K562 (cell line): ENCODE measurements at regions not wholly inside any gene's neighbourhood (a gene's known extent, or its start where the extent isn't known, plus 50 kb on each side); places are given as distances from the start of the nearest gene placed in this dataset.

ENCODE experiments used
- BACH1 ChIP-seq: fragments of 200-800 bp; sonication (Bioruptor generic); IDR thresholded peaks from 2 replicates; pipeline ENCODE4 v1.6.1; 2016; ENCODE audit warnings: missing genetic modification characterization, missing compliant biosample characterization
- BCOR ChIP-seq: fragments of 450-650 bp; IDR thresholded peaks from 2 replicates; pipeline ENCODE4 v1.6.1; 2016
- CBFA2T2 ChIP-seq: fragments of 450-650 bp; conservative IDR thresholded peaks from 2 replicates; pipeline ENCODE4 v1.6.1; 2017; ENCODE audit warnings: mild to moderate bottlenecking
- DIDO1 ChIP-seq: fragments of 450-650 bp; IDR thresholded peaks from 2 replicates; pipeline ENCODE4 v1.6.1; 2016; ENCODE audit warnings: low read depth, missing biosample characterization, missing genetic modification characterization
- KDM2B ChIP-seq: fragments of 250-450 bp; sonication (Bioruptor Pico); IDR thresholded peaks from 2 replicates; pipeline ENCODE4 v1.8.0; 2021; ENCODE audit warnings: mild to moderate bottlenecking, moderate library complexity
- KLF6 ChIP-seq: fragments of 250-450 bp; sonication (Bioruptor Pico); IDR thresholded peaks from 2 replicates; pipeline ENCODE4 v1.4.0; 2020; ENCODE audit warnings: mild to moderate bottlenecking, moderate library complexity, borderline replicate concordance
- MAZ ChIP-seq, 2 experiments: fragments of 450-650 bp in 1 of 2; sonication (generic) in 1 of 2; formaldehyde crosslinking; IDR thresholded peaks in 1 of 2; conservative IDR thresholded peaks in 1 of 2; 2 replicates each; pipeline versions ENCODE4 v1.4.0 to v1.5.0; 2020; ENCODE audit warnings: mild to moderate bottlenecking in 1 of 2, missing genetic modification reagents in 1 of 2
- SMARCB1 ChIP-seq: IDR thresholded peaks from 2 replicates; pipeline ENCODE4 v1.6.1; 2011; ENCODE audit warnings: improper control_type of control experiment, low read depth; ENCODE audit not compliant: insufficient read length
- ZNF644 ChIP-seq: fragments of 200-800 bp; sonication (Bioruptor generic); IDR thresholded peaks from 2 replicates; pipeline ENCODE4 v1.6.1; 2016; ENCODE audit warnings: low read depth, missing genetic modification characterization, missing compliant biosample characterization
- ZNF696 ChIP-seq: fragments of 250-450 bp; sonication (Bioruptor Pico); conservative IDR thresholded peaks from 2 replicates; pipeline ENCODE4 v1.4.0; 2020; ENCODE audit warnings: mild to moderate bottlenecking, moderate library complexity
- ZNF830 ChIP-seq: fragments of 250-450 bp; sonication (Bioruptor Pico); IDR thresholded peaks from 2 replicates; pipeline ENCODE4 v1.5.0; 2021; ENCODE audit warnings: mild to moderate bottlenecking
- TF ChIP-seq, protein P1 (sequence below): sonication (generic); formaldehyde crosslinking; IDR thresholded peaks from 2 replicates; pipeline ENCODE4 v1.8.1; 2023; ENCODE audit warnings: mild to moderate bottlenecking, missing genetic modification reagents
- TF ChIP-seq, protein P2 (sequence below): sonication (generic); formaldehyde crosslinking; IDR thresholded peaks from 2 replicates; pipeline ENCODE4 v1.4.0; 2020; ENCODE audit warnings: mild to moderate bottlenecking, missing genetic modification reagents
- TF ChIP-seq, protein P3 (sequence below): IDR thresholded peaks from 2 replicates; pipeline ENCODE4 v1.6.1; 2012; ENCODE audit warnings: low read depth, low read length, improper control_type of control experiment, borderline replicate concordance
- TF ChIP-seq, protein P4 (sequence below): sonication (generic); formaldehyde crosslinking; IDR thresholded peaks from 2 replicates; pipeline ENCODE4 v1.8.1; 2022; ENCODE audit warnings: missing genetic modification reagents

DNA sequence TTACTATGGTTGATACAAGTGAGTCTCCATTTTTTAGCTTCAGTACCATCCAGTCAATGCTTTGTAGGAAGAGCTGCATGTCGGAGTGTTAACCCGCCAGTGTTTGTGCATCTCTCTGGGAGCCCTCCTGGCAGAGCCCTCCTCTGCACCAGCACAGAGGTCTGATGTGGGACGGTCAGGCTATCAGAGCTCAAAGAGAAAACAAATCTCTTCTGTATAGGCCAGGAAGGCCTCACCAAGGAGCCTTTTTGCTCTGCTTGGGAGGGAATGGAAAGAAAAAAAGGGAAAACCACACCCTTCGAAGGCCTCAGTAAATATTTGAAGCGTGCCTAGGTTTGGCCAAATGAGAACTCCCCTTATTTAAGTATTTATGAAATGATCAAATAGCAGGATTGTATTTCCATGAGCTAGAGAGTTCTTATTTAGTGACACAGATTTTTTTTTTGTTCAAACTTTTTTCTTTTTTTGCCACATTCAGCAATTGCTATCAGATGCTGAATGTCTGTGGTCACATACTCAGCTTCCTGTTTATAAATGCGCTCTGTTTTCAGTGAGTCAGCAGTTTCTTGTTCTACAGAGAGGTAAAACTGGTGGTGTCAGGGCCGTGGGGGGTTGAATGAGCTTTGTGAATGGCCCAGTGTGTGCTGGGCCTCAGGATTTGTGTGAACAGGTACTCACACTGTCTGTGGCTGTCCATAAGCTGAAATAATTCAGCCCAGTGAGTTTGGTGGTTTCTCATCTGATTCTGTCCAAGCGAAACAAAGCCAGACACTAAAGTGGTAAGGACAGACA is 226.6 kb downstream of the SNX18 start (continued):
- TF ChIP-seq BACH1 (tag) (peak; percentile 99), ZNF644 (tag) (no peak; the same call in 1 of the 2 replicates), ZNF830 (CRISPR knock-in tag) (no peak), ZNF696 (CRISPR knock-in tag) (no peak), CBFA2T2 (peak; percentile 14; the same call in 1 of the 2 replicates), MAZ (CRISPR knock-in tag; conservative IDR thresholded peaks at IDR 0.05 in 1 of 2, IDR thresholded peaks at IDR 0.05 in 1 of 2) (peak; percentile 18 to 66; a peak in 1 of 4 replicates), SMARCB1 (no peak), KLF6 (CRISPR knock-in tag) (peak; percentile 13; the same call in 1 of the 2 replicates), BCOR (peak; percentile 16; the same call in 1 of the 2 replicates), DIDO1 (tag) (no peak), KDM2B (CRISPR knock-in tag) (no peak)
- TF ChIP-seq, protein P1, sequence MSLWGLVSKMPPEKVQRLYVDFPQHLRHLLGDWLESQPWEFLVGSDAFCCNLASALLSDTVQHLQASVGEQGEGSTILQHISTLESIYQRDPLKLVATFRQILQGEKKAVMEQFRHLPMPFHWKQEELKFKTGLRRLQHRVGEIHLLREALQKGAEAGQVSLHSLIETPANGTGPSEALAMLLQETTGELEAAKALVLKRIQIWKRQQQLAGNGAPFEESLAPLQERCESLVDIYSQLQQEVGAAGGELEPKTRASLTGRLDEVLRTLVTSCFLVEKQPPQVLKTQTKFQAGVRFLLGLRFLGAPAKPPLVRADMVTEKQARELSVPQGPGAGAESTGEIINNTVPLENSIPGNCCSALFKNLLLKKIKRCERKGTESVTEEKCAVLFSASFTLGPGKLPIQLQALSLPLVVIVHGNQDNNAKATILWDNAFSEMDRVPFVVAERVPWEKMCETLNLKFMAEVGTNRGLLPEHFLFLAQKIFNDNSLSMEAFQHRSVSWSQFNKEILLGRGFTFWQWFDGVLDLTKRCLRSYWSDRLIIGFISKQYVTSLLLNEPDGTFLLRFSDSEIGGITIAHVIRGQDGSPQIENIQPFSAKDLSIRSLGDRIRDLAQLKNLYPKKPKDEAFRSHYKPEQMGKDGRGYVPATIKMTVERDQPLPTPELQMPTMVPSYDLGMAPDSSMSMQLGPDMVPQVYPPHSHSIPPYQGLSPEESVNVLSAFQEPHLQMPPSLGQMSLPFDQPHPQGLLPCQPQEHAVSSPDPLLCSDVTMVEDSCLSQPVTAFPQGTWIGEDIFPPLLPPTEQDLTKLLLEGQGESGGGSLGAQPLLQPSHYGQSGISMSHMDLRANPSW: no peak
- TF ChIP-seq, protein P2, sequence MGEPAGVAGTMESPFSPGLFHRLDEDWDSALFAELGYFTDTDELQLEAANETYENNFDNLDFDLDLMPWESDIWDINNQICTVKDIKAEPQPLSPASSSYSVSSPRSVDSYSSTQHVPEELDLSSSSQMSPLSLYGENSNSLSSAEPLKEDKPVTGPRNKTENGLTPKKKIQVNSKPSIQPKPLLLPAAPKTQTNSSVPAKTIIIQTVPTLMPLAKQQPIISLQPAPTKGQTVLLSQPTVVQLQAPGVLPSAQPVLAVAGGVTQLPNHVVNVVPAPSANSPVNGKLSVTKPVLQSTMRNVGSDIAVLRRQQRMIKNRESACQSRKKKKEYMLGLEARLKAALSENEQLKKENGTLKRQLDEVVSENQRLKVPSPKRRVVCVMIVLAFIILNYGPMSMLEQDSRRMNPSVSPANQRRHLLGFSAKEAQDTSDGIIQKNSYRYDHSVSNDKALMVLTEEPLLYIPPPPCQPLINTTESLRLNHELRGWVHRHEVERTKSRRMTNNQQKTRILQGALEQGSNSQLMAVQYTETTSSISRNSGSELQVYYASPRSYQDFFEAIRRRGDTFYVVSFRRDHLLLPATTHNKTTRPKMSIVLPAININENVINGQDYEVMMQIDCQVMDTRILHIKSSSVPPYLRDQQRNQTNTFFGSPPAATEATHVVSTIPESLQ (CRISPR knock-in tag): no peak
- TF ChIP-seq, protein P3, sequence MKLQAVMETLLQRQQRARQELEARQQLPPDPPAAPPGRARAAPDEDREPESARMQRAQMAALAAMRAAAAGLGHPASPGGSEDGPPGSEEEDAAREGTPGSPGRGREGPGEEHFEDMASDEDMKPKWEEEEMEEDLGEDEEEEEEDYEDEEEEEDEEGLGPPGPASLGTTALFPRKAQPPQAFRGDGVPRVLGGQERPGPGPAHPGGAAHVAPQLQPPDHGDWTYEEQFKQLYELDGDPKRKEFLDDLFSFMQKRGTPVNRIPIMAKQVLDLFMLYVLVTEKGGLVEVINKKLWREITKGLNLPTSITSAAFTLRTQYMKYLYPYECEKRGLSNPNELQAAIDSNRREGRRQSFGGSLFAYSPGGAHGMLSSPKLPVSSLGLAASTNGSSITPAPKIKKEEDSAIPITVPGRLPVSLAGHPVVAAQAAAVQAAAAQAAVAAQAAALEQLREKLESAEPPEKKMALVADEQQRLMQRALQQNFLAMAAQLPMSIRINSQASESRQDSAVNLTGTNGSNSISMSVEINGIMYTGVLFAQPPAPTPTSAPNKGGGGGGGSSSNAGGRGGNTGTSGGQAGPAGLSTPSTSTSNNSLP: no peak
- TF ChIP-seq, protein P4, sequence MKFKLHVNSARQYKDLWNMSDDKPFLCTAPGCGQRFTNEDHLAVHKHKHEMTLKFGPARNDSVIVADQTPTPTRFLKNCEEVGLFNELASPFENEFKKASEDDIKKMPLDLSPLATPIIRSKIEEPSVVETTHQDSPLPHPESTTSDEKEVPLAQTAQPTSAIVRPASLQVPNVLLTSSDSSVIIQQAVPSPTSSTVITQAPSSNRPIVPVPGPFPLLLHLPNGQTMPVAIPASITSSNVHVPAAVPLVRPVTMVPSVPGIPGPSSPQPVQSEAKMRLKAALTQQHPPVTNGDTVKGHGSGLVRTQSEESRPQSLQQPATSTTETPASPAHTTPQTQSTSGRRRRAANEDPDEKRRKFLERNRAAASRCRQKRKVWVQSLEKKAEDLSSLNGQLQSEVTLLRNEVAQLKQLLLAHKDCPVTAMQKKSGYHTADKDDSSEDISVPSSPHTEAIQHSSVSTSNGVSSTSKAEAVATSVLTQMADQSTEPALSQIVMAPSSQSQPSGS (CRISPR knock-in tag): no peak
